C4-2B (cell line): ENCODE measurements at regions not wholly inside any gene's neighbourhood (a gene's known extent, or its start where the extent isn't known, plus 50 kb on each side); places are given as distances from the start of the nearest gene placed in this dataset.

Experiments
- H3K27ac ChIP-seq: fragments of 450-650 bp; 2 replicates; pipeline ENCODE4 v1.5.1; 2017
- ZFX ChIP-seq: fragments of 450-650 bp; IDR thresholded peaks from 2 replicates; pipeline ENCODE4 v1.6.1; 2017
- TF ChIP-seq, protein P1 (sequence below): fragments of 450-650 bp; conservative IDR thresholded peaks from 2 replicates; pipeline ENCODE4 v1.5.1; 2017; ENCODE audit warnings: mild to moderate bottlenecking

DNA sequence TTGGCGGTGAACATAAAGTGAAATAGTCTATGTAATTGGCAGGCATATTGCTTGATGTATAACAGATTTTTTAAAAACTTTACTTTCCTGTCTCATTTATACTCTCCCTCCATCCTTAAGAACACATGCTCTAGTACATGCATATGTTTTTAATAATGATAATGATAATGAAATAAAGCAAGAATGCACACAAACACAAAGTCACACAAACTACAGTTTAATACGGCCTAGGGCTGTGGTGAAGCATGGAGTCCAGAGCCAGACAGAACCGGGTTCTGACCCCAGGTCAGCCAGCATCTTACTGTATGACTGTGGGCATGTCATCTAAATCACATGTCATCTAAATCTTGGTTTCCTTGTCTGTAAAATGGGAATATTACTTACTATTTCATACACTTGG lies 324.9 kb upstream of the NFIA start:
- H3K27ac ChIP-seq: no peak overlapping the region
- TF ChIP-seq, protein P1, sequence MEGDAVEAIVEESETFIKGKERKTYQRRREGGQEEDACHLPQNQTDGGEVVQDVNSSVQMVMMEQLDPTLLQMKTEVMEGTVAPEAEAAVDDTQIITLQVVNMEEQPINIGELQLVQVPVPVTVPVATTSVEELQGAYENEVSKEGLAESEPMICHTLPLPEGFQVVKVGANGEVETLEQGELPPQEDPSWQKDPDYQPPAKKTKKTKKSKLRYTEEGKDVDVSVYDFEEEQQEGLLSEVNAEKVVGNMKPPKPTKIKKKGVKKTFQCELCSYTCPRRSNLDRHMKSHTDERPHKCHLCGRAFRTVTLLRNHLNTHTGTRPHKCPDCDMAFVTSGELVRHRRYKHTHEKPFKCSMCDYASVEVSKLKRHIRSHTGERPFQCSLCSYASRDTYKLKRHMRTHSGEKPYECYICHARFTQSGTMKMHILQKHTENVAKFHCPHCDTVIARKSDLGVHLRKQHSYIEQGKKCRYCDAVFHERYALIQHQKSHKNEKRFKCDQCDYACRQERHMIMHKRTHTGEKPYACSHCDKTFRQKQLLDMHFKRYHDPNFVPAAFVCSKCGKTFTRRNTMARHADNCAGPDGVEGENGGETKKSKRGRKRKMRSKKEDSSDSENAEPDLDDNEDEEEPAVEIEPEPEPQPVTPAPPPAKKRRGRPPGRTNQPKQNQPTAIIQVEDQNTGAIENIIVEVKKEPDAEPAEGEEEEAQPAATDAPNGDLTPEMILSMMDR: no peak
- no peak for TF ChIP-seq ZFX

DNA sequence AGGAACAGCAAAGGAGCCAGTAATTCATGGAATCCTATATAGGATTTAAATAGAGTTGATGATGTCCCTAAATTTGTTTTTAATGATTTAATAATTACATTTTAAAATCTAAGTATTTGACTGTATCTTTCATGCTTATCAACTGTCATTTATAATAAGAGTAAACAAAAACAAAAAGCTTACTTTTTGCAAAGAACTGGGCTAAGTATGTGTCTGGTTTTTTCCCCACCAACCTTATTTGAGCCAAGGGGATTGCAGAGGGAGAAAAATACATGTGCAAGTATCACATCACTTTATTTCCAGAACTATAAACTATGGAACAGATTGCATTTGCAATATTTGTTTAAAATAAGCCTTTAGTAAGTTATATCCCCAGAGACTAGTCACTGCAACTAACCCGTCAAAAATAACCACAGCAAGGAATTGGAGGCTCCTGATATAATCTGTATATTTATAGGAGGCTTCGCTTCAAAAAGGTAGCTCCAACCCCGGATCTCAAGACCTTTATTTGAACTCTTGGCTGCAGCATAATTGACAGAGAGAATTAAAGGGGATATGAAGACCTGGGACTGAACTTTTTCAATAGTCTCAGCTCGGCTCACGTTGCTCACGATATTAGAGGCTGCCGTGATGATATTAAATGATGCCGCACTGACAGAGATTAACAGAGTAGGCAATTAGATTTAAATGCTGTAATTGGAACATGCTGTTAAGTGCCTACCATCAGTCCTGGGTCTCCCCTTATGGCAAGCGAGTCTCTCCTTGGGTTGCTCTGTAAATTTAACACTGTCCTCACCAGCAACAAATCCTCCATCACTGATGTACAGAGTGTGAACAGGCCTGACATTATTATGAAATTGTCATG lies 329.1 kb upstream of the NFIA start:
- TF ChIP-seq, protein P1: no peak
- TF ChIP-seq ZFX: no peak
- H3K27ac ChIP-seq: no peak overlapping the region

DNA sequence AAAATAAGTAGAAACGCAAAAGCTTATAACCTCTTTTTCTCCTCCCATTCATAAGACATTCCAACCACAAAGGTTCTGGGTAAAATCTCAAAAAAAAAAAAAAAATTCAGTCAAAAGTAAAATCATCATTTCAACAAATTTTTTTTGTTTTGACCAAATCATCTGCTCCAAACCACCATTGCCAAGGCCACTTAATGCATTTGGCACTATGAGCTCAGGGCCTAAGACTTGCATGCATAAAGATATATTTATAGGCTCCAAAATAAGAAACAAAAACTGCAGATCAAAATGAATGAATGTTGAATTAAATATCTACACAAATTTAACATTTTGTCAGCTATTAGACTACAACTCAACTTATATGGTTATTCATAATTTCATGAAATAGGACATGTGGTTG lies 331.1 kb upstream of the NFIA start:
- TF ChIP-seq ZFX: no peak
- TF ChIP-seq, protein P1: no peak
- H3K27ac ChIP-seq: no peak overlapping the region

DNA sequence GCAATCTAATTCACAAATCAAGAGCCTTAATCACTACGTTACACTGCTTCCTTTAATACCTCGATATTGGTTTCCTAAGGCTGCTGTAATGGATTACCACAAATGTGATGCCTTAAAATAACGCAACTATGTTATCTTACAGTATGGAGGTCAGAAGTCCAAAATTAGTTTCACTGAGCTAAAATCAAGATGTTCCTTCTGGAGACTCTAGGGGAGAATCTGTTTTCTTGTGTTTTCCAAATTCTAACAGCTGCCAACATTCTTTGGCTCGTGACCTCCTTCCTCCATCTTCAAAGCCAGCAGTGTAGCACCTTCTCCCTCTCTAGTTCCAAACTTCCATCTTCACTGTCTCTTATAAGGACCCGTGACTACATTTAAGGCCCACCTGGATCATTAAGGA lies 335.0 kb upstream of the NFIA start:
- H3K27ac ChIP-seq: no peak overlapping the region
- TF ChIP-seq, protein P1: no peak
- TF ChIP-seq ZFX: no peak

- TF ChIP-seq, protein P1: no peak
- no peak for TF ChIP-seq ZFX
- no peak overlapping the region for H3K27ac ChIP-seq
Measured at GRCh38 chr1:60746278-60746791, 336.0 kb upstream of the NFIA start.

- TF ChIP-seq ZFX: no peak
- TF ChIP-seq, protein P1: no peak
- no peak overlapping the region for H3K27ac ChIP-seq
Measured at GRCh38 chr1:60745484-60745883, 336.9 kb upstream of the NFIA start.

GRCh38 chr1:60742339-60742738 lies 340.0 kb upstream of the NFIA start:
- no peak for TF ChIP-seq ZFX
- TF ChIP-seq, protein P1: no peak
- no peak overlapping the region for H3K27ac ChIP-seq
